NT2/D1 (cell line): ENCODE measurements at regions not wholly inside any gene's neighbourhood (a gene's known extent, or its start where the extent isn't known, plus 50 kb on each side); places are given as distances from the start of the nearest gene placed in this dataset.

Experiments
- SUZ12 ChIP-seq: IDR thresholded peaks from 2 replicates; pipeline ENCODE4 v1.6.1; 2011; ENCODE audit not compliant: insufficient read length, insufficient read depth; ENCODE audit errors: extremely low read depth
- YY1 ChIP-seq: IDR thresholded peaks from 2 replicates; pipeline ENCODE4 v1.6.1; 2011; ENCODE audit not compliant: insufficient read length, insufficient read depth
- ZNF274 ChIP-seq: IDR thresholded peaks from 2 replicates; pipeline ENCODE4 v1.6.1; 2011; ENCODE audit warnings: mild to moderate bottlenecking, low read depth, low read length

DNA sequence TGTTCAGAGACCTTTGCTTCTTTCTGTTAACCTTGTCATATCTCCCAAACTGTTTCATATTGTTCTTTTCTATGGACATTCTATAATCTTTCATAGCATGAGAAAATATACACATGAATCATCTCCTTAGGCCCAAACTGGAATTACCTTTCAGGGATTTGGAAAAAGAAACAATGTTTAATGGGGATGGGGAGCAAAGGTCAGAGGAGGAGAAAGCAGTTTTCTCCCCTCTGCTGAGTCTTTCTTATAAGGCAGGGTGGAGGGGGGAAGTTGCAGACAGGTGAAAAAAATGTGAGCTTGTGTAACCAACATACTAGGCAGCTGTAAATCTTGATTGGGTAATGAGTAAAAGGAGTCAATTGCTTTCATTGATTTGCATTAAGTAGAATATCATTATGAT is 164.1 kb downstream of the BRINP2 start:
- TF ChIP-seq SUZ12 (no peak), YY1 (no peak), ZNF274 (no peak)
